B cell (primary cell): ENCODE measurements at regions not wholly inside any gene's neighbourhood (a gene's known extent, or its start where the extent isn't known, plus 50 kb on each side); places are given as distances from the start of the nearest gene placed in this dataset.

Experiments used
- ATAC-seq: fragments of 200-7000 bp; cut with Tn5 transposase; one replicate; pipeline ENCODE4 v1.10.0; 2021; ENCODE audit warnings: low read depth, mild to moderate bottlenecking, moderate number of reproducible peaks, moderate library complexity
- CTCF ChIA-PET: fragments of 350-600 bp; sonication (Branson Sonifier 250); formaldehyde crosslinking; loops from one replicate; lab custom pipeline; 2021; ENCODE audit warnings: antibody characterized with exemption, inconsistent platforms; lab: Charles Lee
- POLR2A ChIA-PET: fragments of 350-600 bp; sonication (Branson Sonifier 250); formaldehyde crosslinking; loops from one replicate; lab custom pipeline; 2021; ENCODE audit warnings: antibody characterized with exemption; lab: Charles Lee
- DNase-seq: peaks from one replicate; pipeline ENCODE4 v3.0.0; 2013
- H2AFZ ChIP-seq: 2 replicates; pipeline ENCODE4 v1.6.1; 2012; ENCODE audit warnings: mild to moderate bottlenecking, low read depth, low read length; ENCODE audit not compliant: insufficient read depth, poor library complexity, severe bottlenecking
- H3K27ac ChIP-seq, 2 donors: 1 replicate in 1 of 2; 2 replicates in 1 of 2; pipeline ENCODE4 v1.5.1; 2012 to 2013; ENCODE audit warnings: low read length in 2 of 2, mild to moderate bottlenecking in 2 of 2, moderate library complexity in 1 of 2
- H3K27me3 ChIP-seq, 4 experiments: fragments of 200-600 bp in 1 of 4; sonication (generic) in 1 of 4; replicated peaks in 1 of 4; 1 replicate in 2 of 4; 2 replicates in 2 of 4; pipeline versions ENCODE4 v1.6.1 to v1.7.0; 2013 to 2016; ENCODE audit warnings: low read length in 3 of 4, mild to moderate bottlenecking in 2 of 4, mixed read lengths in 1 of 4, moderate library complexity in 1 of 4; ENCODE audit not compliant: insufficient read depth in 4 of 4, control insufficient read depth in 3 of 4; ENCODE audit errors: control extremely low read depth in 1 of 4
- H3K36me3 ChIP-seq, 2 experiments: replicated peaks in 1 of 2; 1 replicate in 1 of 2; 2 replicates in 1 of 2; pipeline versions ENCODE4 v1.6.1 to v1.7.1; 2013; ENCODE audit warnings: low read length in 1 of 2; ENCODE audit not compliant: insufficient read depth in 2 of 2, control insufficient read depth in 1 of 2; ENCODE audit errors: control extremely low read depth in 1 of 2, extremely low read depth in 1 of 2
- H3K4me1 ChIP-seq, 2 donors: fragments of 200-600 bp in 1 of 2; sonication (generic) in 1 of 2; 1 replicate in 1 of 2; 2 replicates in 1 of 2; pipeline versions ENCODE4 v1.5.1 to v1.6.1; 2013 to 2017; ENCODE audit warnings: low read length in 2 of 2; ENCODE audit not compliant: control insufficient read depth in 2 of 2, insufficient read depth in 2 of 2
- H3K4me2 ChIP-seq: replicated peaks from 2 replicates; pipeline ENCODE3; 2012; ENCODE audit warnings: mild to moderate bottlenecking, low read depth, low read length; ENCODE audit not compliant: poor library complexity, severe bottlenecking
- H3K4me3 ChIP-seq, 5 experiments: fragments of 200-600 bp in 1 of 5; sonication (generic) in 1 of 5; 1 replicate in 3 of 5; 2 replicates in 2 of 5; pipeline versions ENCODE4 v1.5.1 to v1.7.0; 2011 to 2016; ENCODE audit warnings: low read length in 4 of 5, mild to moderate bottlenecking in 4 of 5, low read depth in 2 of 5, control low read depth in 1 of 5, moderate library complexity in 1 of 5; ENCODE audit not compliant: insufficient read depth in 1 of 5; ENCODE audit errors: control extremely low read depth in 1 of 5, extremely low read depth in 1 of 5
- H3K79me2 ChIP-seq: fragments of 200-600 bp; sonication (generic); one replicate; pipeline ENCODE4 v1.6.0; 2016; ENCODE audit warnings: low read length; ENCODE audit not compliant: control insufficient read depth, insufficient read depth
- H3K9ac ChIP-seq: fragments of 200-600 bp; sonication (generic); 2 replicates; pipeline ENCODE4 v1.6.1; 2017; ENCODE audit warnings: mild to moderate bottlenecking, low read length, moderate library complexity
- H3K9me3 ChIP-seq, 3 donors: one replicate each; pipeline versions ENCODE4 v1.6.1 to v1.7.1; 2013; ENCODE audit warnings: low read length in 2 of 3; ENCODE audit not compliant: control insufficient read depth in 2 of 3, insufficient read depth in 1 of 3; ENCODE audit errors: control extremely low read depth in 1 of 3
- H4K20me1 ChIP-seq: 2 replicates; pipeline ENCODE4 v1.6.0; 2012; ENCODE audit warnings: mild to moderate bottlenecking, low read length; ENCODE audit not compliant: insufficient read depth, control insufficient read depth, poor library complexity, severe bottlenecking
- H3K27ac Mint-ChIP-seq: one replicate; pipeline ENCODE4 v1.8.0; 2021; ENCODE audit warnings: mixed read lengths
- H3K27me3 Mint-ChIP-seq: one replicate; pipeline ENCODE4 v1.8.0; 2021; ENCODE audit warnings: mixed read lengths
- H3K4me1 Mint-ChIP-seq: one replicate; pipeline ENCODE4 v1.8.0; 2021; ENCODE audit warnings: mixed read lengths
- H3K4me3 Mint-ChIP-seq: one replicate; pipeline ENCODE4 v1.8.0; 2021; ENCODE audit warnings: mixed read lengths
- H3K9me3 Mint-ChIP-seq: one replicate; pipeline ENCODE4 v1.8.0; 2022; ENCODE audit warnings: mixed read lengths; ENCODE audit not compliant: insufficient read depth
- CTCF ChIP-seq: fragments of 200-600 bp; IDR thresholded peaks from one replicate; pipeline ENCODE4 v1.8.0; 2022; ENCODE audit warnings: antibody characterized with exemption, mild to moderate bottlenecking
- EZH2 ChIP-seq: IDR thresholded peaks from 2 replicates; pipeline ENCODE4 v1.6.1; 2012; ENCODE audit warnings: borderline replicate concordance, low read depth, mild to moderate bottlenecking, moderate library complexity, low read length; ENCODE audit not compliant: insufficient read depth, poor library complexity, severe bottlenecking
- WGBS: methylation state at CpG from one replicate; pipeline ENCODE4 v1.1.5; 2013; ENCODE audit warnings: missing lambda C conversion rate; ENCODE audit not compliant: insufficient coverage; 5-methylcytosine and 5-hydroxymethylcytosine counted together
- intact Hi-C: fragments of 100-400 bp; cut with micrococcal nuclease; formaldehyde crosslinking; loops from one replicate; pipeline ENCODE4 v1.10.0; 2022

GRCh38 chr18:8458546-8459215 is 150.6 kb upstream of the RAB12 start:
- CTCF ChIA-PET, result interaction anchor here (0.5 kb wide), 1 partner anchor 1240 kb away, joined by 3 read pairs; no protein-coding TSS in a partner anchor

More at GRCh38 chr18:8458546-8459215, 150.6 kb upstream of the RAB12 start:
- H3K4me1 Mint-ChIP-seq, result no peaks in the 10 kb centered on the region
- WGBS, result 94% methylated on average over 14 of the region's 17 CpGs
- H3K9me3 ChIP-seq, result no peaks in the 10 kb centered on the region
- no peaks in the 10 kb centered on the region for H3K36me3 ChIP-seq
- H3K4me1 ChIP-seq, result no peaks in the 10 kb centered on the region
- peaks cover 7% of the 10 kb centered on the region for H3K27me3 Mint-ChIP-seq
- H3K4me3 Mint-ChIP-seq, result no peak overlapping the region
- no peak for DNase-seq
- H3K27ac Mint-ChIP-seq, result no peak overlapping the region
- peaks cover 0 to 2% (median 0%) of the 10 kb centered on the region in 4 experiments for H3K27me3 ChIP-seq
- POLR2A ChIA-PET, result no interaction called here
- intact Hi-C loops, result no loop called here
- ATAC-seq, result no peak
- no peaks in the 10 kb centered on the region for H3K9me3 Mint-ChIP-seq
- no peak overlapping the region for H3K4me3 ChIP-seq
- TF ChIP-seq CTCF (no peak), EZH2 (no peak)
- H3K79me2 ChIP-seq, result no peaks in the 10 kb centered on the region
- H3K27ac ChIP-seq, result no peak overlapping the region
- no peaks in the 10 kb centered on the region for H4K20me1 ChIP-seq
- no peak overlapping the region for H2AFZ ChIP-seq
- no peak overlapping the region for H3K4me2 ChIP-seq
- H3K9ac ChIP-seq, result no peak overlapping the region
